ENCODE measurements at regions not wholly inside any gene's neighbourhood (a gene's known extent, or its start where the extent isn't known, plus 50 kb on each side); places are given as distances from the start of the nearest gene placed in this dataset.

DNA sequence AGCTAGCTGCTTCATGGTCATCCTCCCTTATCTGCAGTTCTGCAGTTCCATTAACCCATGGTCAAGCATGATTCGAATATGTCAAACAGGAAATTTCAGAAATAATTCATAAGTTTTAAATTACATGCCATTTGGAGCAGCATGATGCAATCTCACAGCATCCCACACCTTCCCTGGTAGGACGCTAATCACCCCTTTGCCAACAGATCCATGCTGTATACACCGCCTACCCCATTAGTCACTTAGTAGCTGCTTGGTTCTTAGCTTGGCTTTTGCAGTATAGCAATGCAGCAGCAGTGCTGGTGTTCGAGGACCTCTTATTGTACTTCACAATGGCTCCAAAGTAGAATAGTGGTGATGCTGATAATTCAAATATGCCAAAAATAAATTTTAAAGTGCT, 739.7 kb upstream of the CDH9 start:
- H3K27me3 Mint-ChIP-seq (ENCODE audit: insufficient read depth, low read depth), result no peaks in the 10 kb centered on the region
- Histone ChIP-seq H2AFZ (replicated peaks) (no peak overlapping the region), H3F3A (ENCODE audit: low read depth) (no peaks in the 10 kb centered on the region), H3K4me1 (no peaks in the 10 kb centered on the region), H3K4me2 (no peak overlapping the region), H3K4me3 (no peak overlapping the region), H3K79me2 (ENCODE audit: low read depth) (no peaks in the 10 kb centered on the region), H4K20me1 (ENCODE audit: low read depth) (no peaks in the 10 kb centered on the region), H3K36me3 (no peaks in the 10 kb centered on the region), H3K9ac (no peak overlapping the region), H3K27me3 (no peaks in the 10 kb centered on the region), H3K27ac (no peak overlapping the region), H3K9me3 (ENCODE audit: low read depth) (no peaks in the 10 kb centered on the region)
- no peaks in the 10 kb centered on the region for H3K36me3 Mint-ChIP-seq
- no peak overlapping the region for H3K27ac Mint-ChIP-seq
- H3K4me3 Mint-ChIP-seq, result no peak overlapping the region
- no peaks in the 10 kb centered on the region for H3K4me1 Mint-ChIP-seq
- TF ChIP-seq EZH2phosphoT487 (IDR thresholded peaks at IDR 0.05) (no peak), EZH2 (IDR thresholded peaks at IDR 0.05) (no peak)
- TF ChIP-seq, protein P1, sequence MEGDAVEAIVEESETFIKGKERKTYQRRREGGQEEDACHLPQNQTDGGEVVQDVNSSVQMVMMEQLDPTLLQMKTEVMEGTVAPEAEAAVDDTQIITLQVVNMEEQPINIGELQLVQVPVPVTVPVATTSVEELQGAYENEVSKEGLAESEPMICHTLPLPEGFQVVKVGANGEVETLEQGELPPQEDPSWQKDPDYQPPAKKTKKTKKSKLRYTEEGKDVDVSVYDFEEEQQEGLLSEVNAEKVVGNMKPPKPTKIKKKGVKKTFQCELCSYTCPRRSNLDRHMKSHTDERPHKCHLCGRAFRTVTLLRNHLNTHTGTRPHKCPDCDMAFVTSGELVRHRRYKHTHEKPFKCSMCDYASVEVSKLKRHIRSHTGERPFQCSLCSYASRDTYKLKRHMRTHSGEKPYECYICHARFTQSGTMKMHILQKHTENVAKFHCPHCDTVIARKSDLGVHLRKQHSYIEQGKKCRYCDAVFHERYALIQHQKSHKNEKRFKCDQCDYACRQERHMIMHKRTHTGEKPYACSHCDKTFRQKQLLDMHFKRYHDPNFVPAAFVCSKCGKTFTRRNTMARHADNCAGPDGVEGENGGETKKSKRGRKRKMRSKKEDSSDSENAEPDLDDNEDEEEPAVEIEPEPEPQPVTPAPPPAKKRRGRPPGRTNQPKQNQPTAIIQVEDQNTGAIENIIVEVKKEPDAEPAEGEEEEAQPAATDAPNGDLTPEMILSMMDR (IDR thresholded peaks at IDR 0.05), result no peak
- no peaks in the 10 kb centered on the region for H3K9me3 Mint-ChIP-seq
- DNase-seq (ENCODE audit: low spot score), result no peak

DNA sequence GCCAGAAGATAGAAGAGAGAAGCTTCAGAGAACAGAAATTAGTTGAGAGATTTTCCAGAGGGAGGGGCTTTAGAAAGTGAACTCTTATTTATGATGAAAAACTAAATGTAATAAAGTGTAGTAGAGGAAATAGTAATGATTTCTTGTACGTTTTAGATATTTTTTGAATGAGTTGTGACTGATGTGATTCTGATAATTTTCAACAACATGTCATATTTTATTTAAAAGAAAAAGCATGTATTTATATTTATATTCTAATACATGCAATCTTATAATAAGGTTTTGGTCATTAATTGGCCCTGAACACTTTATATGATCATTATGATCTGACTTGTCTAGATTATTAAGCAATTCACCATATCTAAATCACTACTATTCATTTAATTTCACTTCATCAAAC, 735.2 kb upstream of the CDH9 start:
- Histone ChIP-seq H3K27me3 (no peaks in the 10 kb centered on the region), H3K4me1 (no peaks in the 10 kb centered on the region), H3K27ac (no peak overlapping the region), H3K4me2 (no peak overlapping the region), H4K20me1 (ENCODE audit: low read depth) (no peaks in the 10 kb centered on the region), H3K9ac (no peak overlapping the region), H3K9me3 (ENCODE audit: low read depth) (no peaks in the 10 kb centered on the region), H2AFZ (replicated peaks) (no peak overlapping the region), H3K79me2 (ENCODE audit: low read depth) (no peaks in the 10 kb centered on the region), H3F3A (ENCODE audit: low read depth) (no peaks in the 10 kb centered on the region), H3K4me3 (no peak overlapping the region), H3K36me3 (no peaks in the 10 kb centered on the region)
- Mint-ChIP-seq H3K27ac (no peak overlapping the region), H3K4me1 (no peaks in the 10 kb centered on the region), H3K4me3 (no peak overlapping the region), H3K9me3 (no peaks in the 10 kb centered on the region), H3K36me3 (no peaks in the 10 kb centered on the region), H3K27me3 (ENCODE audit: insufficient read depth, low read depth) (no peaks in the 10 kb centered on the region)
- TF ChIP-seq, protein P1 (IDR thresholded peaks at IDR 0.05), result no peak
- TF ChIP-seq EZH2phosphoT487 (IDR thresholded peaks at IDR 0.05), result no peak
- TF ChIP-seq EZH2 (IDR thresholded peaks at IDR 0.05), result no peak
- DNase-seq (ENCODE audit: low spot score), result no peak

DNA sequence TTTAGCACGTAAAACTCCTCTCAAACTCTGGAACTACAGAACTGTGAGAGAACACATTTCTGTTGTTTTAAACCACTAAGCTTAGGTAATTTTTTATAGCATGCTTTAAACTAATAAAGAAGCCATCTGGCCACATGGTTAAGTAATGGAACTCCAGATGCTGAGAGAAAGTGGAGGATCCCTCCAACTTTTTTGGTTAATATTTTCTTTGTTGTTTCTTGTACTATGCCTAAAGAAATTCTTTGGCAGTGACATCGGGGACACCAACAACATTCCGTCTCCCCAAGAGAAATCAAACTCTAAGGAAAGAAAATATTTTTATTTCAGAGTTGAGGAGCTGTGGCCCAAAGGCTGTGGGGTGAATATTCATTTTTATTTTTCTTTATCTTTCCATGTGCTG, 734.8 kb upstream of the CDH9 start:
- no peaks in the 10 kb centered on the region for H4K20me1 ChIP-seq (ENCODE audit: low read depth)
- no peak for TF ChIP-seq EZH2phosphoT487 (IDR thresholded peaks at IDR 0.05)
- TF ChIP-seq EZH2 (IDR thresholded peaks at IDR 0.05), result no peak
- TF ChIP-seq, protein P1 (IDR thresholded peaks at IDR 0.05), result no peak
- no peak overlapping the region for H3K4me2 ChIP-seq
- DNase-seq (ENCODE audit: low spot score), result no peak
- H3K27me3 ChIP-seq, result no peaks in the 10 kb centered on the region
- Mint-ChIP-seq H3K27me3 (ENCODE audit: insufficient read depth, low read depth) (no peaks in the 10 kb centered on the region), H3K27ac (no peak overlapping the region), H3K9me3 (no peaks in the 10 kb centered on the region), H3K4me1 (no peaks in the 10 kb centered on the region), H3K4me3 (no peak overlapping the region), H3K36me3 (no peaks in the 10 kb centered on the region)
- H3K9ac ChIP-seq, result no peak overlapping the region
- no peaks in the 10 kb centered on the region for H3K4me1 ChIP-seq
- H3K79me2 ChIP-seq (ENCODE audit: low read depth), result no peaks in the 10 kb centered on the region
- no peaks in the 10 kb centered on the region for H3K9me3 ChIP-seq (ENCODE audit: low read depth)
- H2AFZ ChIP-seq (replicated peaks), result no peak overlapping the region
- H3K4me3 ChIP-seq, result no peak overlapping the region
- H3K27ac ChIP-seq, result no peak overlapping the region
- no peaks in the 10 kb centered on the region for H3F3A ChIP-seq (ENCODE audit: low read depth)
- no peaks in the 10 kb centered on the region for H3K36me3 ChIP-seq
